ENCODE measurements at regions not wholly inside any gene's neighbourhood (a gene's known extent, or its start where the extent isn't known, plus 50 kb on each side); places are given as distances from the start of the nearest gene placed in this dataset.

DNA sequence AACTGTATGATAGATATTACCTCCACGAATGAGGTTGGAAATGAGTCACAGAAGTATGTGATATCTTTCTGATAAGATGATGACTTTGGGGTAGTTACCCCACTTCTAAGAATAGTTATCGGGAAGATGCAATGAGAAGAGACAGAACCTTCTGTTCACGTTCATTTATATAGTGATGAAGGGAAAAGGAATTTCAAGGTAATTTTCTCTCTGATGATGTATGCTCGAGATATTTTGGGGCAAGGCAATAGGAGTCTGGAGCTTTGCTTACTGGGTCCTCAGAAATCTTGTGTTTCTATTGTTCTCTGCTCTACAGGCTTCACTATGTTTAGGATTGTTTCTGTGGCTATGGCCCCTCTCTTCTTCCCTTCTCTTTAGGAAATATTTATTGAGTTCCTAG is 1389.6 kb downstream of the CDH8 start:
- ChIA-PET POLR2A (no interaction called here), CTCF (ENCODE audit: low intra/inter-chr PET ratio) (no interaction called here)
- Histone ChIP-seq H3K36me3 (ENCODE audit: control insufficient read depth, insufficient read depth, low read length) (no peaks in the 10 kb centered on the region), H3K27ac (ENCODE audit: extremely low read depth, low read depth, low read length) (no peak overlapping the region), H4K20me1 (replicated peaks; ENCODE audit: control insufficient read depth, insufficient read depth, low read length) (no peaks in the 10 kb centered on the region), H3K4me2 (ENCODE audit: insufficient read depth, low read length) (no peak overlapping the region), H3K9me1 (ENCODE audit: control insufficient read depth, insufficient read depth, low read length) (no peaks in the 10 kb centered on the region), H2AFZ (ENCODE audit: low read depth, low read length) (no peak overlapping the region), H3K9me3 (replicated peaks; ENCODE audit: control insufficient read depth, insufficient read depth, low read depth, low read length) (no peaks in the 10 kb centered on the region), H3K4me1 (replicated peaks in 1 of 2; ENCODE audit: control insufficient read depth in 2 of 2, insufficient read depth in 2 of 2, low read length in 2 of 2) (no peaks in the 10 kb centered on the region), H3K4me3 (no peak overlapping the region), H3K27me3 (ENCODE audit: control insufficient read depth in 2 of 2, insufficient read depth in 2 of 2, low read length in 2 of 2) (no peaks in the 10 kb centered on the region), H3K79me2 (ENCODE audit: control insufficient read depth, insufficient read depth, low read length) (no peaks in the 10 kb centered on the region), H3K9ac (ENCODE audit: insufficient read depth in 1 of 2, low read depth in 2 of 2, low read length in 2 of 2) (no peak overlapping the region)
- in situ Hi-C loops (cut with MboI): no loop called here
- ATAC-seq: no peak
- no peak for DNase-seq (ENCODE audit: extremely low read depth in 1 of 4, low spot score in 3 of 4)
- BruUV-seq (replicated peaks): no TSS peak
- intact Hi-C loops (cut with micrococcal nuclease): no loop called here
- FAIRE-seq: no peak
- no peak for TF ChIP-seq SAFB2 (IDR thresholded peaks at IDR 0.05; ENCODE audit: borderline replicate concordance, low read depth, low read length, severe bottlenecking)
- WGBS (ENCODE audit: insufficient coverage, low coverage, missing lambda C conversion rate): 7% methylated on average over 4 of the region's 4 CpGs

DNA sequence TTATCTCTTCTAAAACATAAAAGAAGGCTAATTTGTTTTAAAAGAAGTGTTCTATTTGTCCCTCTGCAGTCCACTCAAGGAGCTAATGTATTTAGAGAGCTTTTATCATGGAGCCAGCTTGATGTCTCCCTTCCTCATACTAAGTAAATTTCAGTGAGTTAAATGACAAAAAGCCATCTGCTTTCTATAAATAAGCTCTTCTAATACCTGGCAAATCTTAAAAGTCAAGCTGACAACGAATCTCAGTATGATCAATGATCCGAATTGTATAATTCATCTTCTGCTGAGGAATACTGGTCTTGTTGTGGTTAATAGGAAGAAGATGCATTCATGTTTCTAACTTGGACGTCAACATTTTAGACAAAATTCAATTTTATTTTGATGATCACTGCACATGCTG is 1390.7 kb downstream of the CDH8 start:
- H3K79me2 ChIP-seq (ENCODE audit: control insufficient read depth, insufficient read depth, low read length): no peaks in the 10 kb centered on the region
- H3K4me2 ChIP-seq (ENCODE audit: insufficient read depth, low read length): no peak overlapping the region
- POLR2A ChIA-PET: no interaction called here
- no TSS peak for BruUV-seq (replicated peaks)
- in situ Hi-C loops (cut with MboI): no loop called here
- H3K36me3 ChIP-seq (ENCODE audit: control insufficient read depth, insufficient read depth, low read length): no peaks in the 10 kb centered on the region
- no peak overlapping the region for H3K9ac ChIP-seq (ENCODE audit: insufficient read depth in 1 of 2, low read depth in 2 of 2, low read length in 2 of 2)
- H3K4me1 ChIP-seq (replicated peaks in 1 of 2; ENCODE audit: control insufficient read depth in 2 of 2, insufficient read depth in 2 of 2, low read length in 2 of 2): no peaks in the 10 kb centered on the region
- DNase-seq (ENCODE audit: extremely low read depth in 1 of 4, low spot score in 3 of 4) (no peak), FAIRE-seq (no peak), ATAC-seq (no peak)
- H3K27ac ChIP-seq (ENCODE audit: extremely low read depth, low read depth, low read length): no peak overlapping the region
- H2AFZ ChIP-seq (ENCODE audit: low read depth, low read length): no peak overlapping the region
- H3K9me1 ChIP-seq (ENCODE audit: control insufficient read depth, insufficient read depth, low read length): no peaks in the 10 kb centered on the region
- CTCF ChIA-PET (ENCODE audit: low intra/inter-chr PET ratio): no interaction called here
- no peaks in the 10 kb centered on the region for H3K27me3 ChIP-seq (ENCODE audit: control insufficient read depth in 2 of 2, insufficient read depth in 2 of 2, low read length in 2 of 2)
- WGBS (ENCODE audit: insufficient coverage, low coverage, missing lambda C conversion rate): 6% methylated on average over 3 of the region's 3 CpGs
- H4K20me1 ChIP-seq (replicated peaks; ENCODE audit: control insufficient read depth, insufficient read depth, low read length): no peaks in the 10 kb centered on the region
- TF ChIP-seq ZNF232 (CRISPR knock-in tag; IDR thresholded peaks at IDR 0.05): no peak
- TF ChIP-seq SRSF7 (optimal IDR thresholded peaks at IDR 0.05; ENCODE audit: low read depth, low read length): no peak
- TF ChIP-seq, protein P1, sequence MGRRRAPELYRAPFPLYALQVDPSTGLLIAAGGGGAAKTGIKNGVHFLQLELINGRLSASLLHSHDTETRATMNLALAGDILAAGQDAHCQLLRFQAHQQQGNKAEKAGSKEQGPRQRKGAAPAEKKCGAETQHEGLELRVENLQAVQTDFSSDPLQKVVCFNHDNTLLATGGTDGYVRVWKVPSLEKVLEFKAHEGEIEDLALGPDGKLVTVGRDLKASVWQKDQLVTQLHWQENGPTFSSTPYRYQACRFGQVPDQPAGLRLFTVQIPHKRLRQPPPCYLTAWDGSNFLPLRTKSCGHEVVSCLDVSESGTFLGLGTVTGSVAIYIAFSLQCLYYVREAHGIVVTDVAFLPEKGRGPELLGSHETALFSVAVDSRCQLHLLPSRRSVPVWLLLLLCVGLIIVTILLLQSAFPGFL (CRISPR knock-in tag; IDR thresholded peaks at IDR 0.05): no peak
- no peak for TF ChIP-seq ERF (CRISPR knock-in tag; IDR thresholded peaks at IDR 0.05)
- TF ChIP-seq TEAD2 (tag; IDR thresholded peaks at IDR 0.05): no peak
- TF ChIP-seq MTF1 (CRISPR knock-in tag; IDR thresholded peaks at IDR 0.05; ENCODE audit: borderline replicate concordance): no peak
- no peak for TF ChIP-seq SPI1 (IDR thresholded peaks at IDR 0.05; ENCODE audit: borderline replicate concordance, low read depth, low read length)
- intact Hi-C loops (cut with micrococcal nuclease): no loop called here
- no peaks in the 10 kb centered on the region for H3K9me3 ChIP-seq (replicated peaks; ENCODE audit: control insufficient read depth, insufficient read depth, low read depth, low read length)
- H3K4me3 ChIP-seq: no peak overlapping the region
